ENCODE measurements at regions not wholly inside any gene's neighbourhood (a gene's known extent, or its start where the extent isn't known, plus 50 kb on each side); places are given as distances from the start of the nearest gene placed in this dataset.

DNA sequence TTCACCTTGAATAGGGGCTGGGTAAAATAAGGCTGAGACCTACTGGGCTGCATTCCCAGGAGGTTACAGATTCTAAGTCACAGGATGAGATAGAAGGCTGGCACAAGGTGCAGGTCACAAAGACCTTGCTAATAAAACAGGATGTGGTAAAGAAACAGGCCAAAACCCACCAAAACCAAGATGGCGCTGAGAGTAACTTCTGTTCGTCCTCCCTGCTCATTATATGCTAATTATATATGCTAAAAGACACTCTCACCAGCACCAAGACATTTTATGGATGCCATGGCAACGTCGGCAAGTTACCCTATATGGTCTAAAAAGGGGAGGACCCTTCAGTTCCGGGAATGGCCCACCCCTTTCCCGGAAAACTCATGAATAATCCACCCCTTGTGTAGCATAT, 711.5 kb upstream of the KLHL29 start:
- no peak for ATAC-seq (ENCODE audit: low FRiP score)
- TF ChIP-seq, protein P1, sequence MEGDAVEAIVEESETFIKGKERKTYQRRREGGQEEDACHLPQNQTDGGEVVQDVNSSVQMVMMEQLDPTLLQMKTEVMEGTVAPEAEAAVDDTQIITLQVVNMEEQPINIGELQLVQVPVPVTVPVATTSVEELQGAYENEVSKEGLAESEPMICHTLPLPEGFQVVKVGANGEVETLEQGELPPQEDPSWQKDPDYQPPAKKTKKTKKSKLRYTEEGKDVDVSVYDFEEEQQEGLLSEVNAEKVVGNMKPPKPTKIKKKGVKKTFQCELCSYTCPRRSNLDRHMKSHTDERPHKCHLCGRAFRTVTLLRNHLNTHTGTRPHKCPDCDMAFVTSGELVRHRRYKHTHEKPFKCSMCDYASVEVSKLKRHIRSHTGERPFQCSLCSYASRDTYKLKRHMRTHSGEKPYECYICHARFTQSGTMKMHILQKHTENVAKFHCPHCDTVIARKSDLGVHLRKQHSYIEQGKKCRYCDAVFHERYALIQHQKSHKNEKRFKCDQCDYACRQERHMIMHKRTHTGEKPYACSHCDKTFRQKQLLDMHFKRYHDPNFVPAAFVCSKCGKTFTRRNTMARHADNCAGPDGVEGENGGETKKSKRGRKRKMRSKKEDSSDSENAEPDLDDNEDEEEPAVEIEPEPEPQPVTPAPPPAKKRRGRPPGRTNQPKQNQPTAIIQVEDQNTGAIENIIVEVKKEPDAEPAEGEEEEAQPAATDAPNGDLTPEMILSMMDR (IDR thresholded peaks at IDR 0.05): no peak

DNA sequence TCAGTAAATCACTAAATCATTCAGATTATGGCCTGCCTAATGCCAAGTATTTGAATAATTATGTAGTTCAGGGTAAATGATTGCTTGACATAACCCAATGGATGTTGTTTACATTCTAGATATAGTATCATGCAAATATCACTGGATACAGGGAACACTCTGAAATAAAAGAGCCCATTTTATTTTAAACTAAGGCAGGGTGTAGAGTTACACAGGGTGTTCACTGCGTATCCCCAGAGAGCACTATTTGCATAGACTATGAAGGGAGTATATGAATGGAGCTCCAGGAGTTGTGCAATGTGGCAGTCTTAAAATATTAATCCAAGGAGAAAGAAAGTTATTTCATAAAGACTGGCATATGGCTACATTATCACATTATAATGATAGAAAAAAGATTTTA, 701.1 kb upstream of the KLHL29 start:
- ATAC-seq (ENCODE audit: low FRiP score) (no peak), DNase-seq (ENCODE audit: low spot score) (no peak)
- TF ChIP-seq, protein P1 (IDR thresholded peaks at IDR 0.05): no peak

More for the DNA sequence above, 711.5 kb upstream of the KLHL29 start:
- DNase-seq (ENCODE audit: low spot score): no peak

DNA sequence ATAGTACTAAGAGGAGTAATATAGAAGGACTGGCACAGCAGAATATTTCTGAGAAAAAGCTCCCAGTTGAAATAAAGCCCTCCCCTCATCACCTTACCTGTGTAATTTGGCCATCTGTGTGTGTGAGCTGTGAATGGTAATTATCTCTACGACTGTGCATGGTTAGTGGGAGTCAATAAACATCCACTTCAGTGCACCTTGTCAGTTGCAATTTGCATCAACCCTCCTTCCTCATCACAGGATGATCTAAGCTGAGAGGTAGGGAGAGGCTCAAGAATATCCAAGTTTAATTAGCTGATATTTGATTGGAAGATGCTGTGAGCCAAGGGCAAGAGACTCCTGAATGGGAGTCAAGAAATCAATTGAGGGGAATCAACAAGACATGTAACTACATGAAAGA, 694.9 kb upstream of the KLHL29 start:
- no peak for ATAC-seq (ENCODE audit: low FRiP score)
- TF ChIP-seq, protein P1 (IDR thresholded peaks at IDR 0.05): no peak
- DNase-seq (ENCODE audit: low spot score): no peak

DNA sequence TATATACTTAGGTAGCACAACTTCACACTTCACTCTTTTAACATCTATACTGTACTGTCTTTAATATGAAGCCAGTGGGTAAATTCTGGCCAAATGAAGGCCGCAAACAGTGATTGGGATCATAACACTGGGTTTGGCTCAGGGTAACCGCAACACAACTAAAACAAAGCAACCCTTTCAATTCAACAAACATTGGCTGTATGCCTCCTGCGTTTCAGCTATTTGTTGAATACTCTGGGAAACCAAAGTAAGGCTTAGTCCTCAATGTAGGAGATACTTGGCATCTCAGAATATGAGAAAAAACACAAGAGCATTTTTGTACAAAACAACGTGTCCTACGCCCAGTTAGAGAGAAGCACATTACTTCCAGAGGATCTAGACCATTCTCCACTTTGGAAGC, 693.3 kb upstream of the KLHL29 start:
- DNase-seq (ENCODE audit: low spot score) (no peak), ATAC-seq (ENCODE audit: low FRiP score) (no peak)
- TF ChIP-seq, protein P1 (IDR thresholded peaks at IDR 0.05): no peak

DNA sequence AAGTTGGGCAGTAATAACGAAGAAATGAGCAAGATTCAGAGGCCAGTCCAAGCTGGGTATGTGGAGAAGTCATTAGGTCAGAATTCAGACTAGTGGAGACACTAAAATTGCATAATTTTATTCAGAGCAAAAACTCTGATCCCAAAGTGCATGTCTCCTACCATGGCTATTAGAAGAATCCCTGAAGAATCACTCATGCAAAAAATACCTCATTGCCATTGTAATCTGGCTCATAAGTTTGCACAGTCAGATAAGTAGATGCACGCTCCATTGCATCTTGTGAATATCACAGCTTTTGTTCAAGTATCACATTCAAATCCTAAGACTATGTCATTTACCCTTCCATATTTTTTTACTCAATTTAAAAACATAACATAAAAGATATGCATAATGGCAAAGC, 692.2 kb upstream of the KLHL29 start:
- no peak for DNase-seq (ENCODE audit: low spot score)
- TF ChIP-seq, protein P1 (IDR thresholded peaks at IDR 0.05): no peak
- no peak for ATAC-seq (ENCODE audit: low FRiP score)

DNA sequence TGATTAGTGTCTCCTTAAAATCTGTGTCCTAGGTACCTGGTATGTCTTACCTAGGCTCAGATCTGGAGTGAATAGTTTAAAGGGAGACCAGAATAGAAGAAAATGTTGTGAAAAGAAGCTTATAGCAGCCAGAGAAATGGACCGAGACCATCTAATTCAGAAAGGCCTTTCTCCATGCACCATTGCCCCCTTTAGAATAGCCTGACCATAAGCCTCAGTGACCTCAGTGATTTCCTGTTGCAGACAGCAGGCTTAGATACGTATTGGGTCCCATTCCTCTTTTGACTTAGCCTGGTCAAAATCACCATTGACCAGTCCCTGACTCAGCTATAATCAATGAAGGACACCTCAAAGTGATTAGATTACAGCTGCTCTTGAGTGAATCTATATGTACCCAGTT, 690.7 kb upstream of the KLHL29 start:
- TF ChIP-seq, protein P1 (IDR thresholded peaks at IDR 0.05): no peak
- DNase-seq (ENCODE audit: low spot score): no peak
- ATAC-seq (ENCODE audit: low FRiP score): no peak

DNA sequence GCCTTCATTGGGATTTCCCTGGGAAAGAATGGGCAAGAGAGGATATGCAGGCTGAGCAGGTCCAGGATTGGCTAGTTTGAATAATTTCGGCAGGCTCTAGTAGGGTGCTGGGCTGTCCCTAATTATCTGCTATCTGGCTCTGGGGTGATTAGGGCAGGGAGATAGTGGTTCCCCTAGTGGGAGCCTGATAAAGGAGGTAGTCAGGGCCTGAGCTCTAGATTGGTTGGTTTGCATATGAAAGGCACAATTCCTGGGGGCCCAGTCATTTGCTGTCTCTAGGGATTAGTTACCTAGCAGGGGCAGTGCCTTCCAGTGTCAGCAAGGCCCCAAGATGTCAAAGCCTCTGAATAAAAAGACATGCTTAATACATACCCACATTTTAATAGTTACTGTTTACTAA, 690.1 kb upstream of the KLHL29 start:
- ATAC-seq (ENCODE audit: low FRiP score): no peak
- no peak for DNase-seq (ENCODE audit: low spot score)
- TF ChIP-seq, protein P1 (IDR thresholded peaks at IDR 0.05): no peak

Measured in omental fat pad (tissue), 3 donors.